Astrocyte of the cerebellum (primary cell): ENCODE measurements at regions not wholly inside any gene's neighbourhood (a gene's known extent, or its start where the extent isn't known, plus 50 kb on each side); places are given as distances from the start of the nearest gene placed in this dataset.

Source experiments
- DNase-seq: peaks from one replicate; pipeline ENCODE4 v3.0.0-alpha.2; 2011; ENCODE audit warnings: low read depth
- H3K4me3 ChIP-seq: 2 replicates; pipeline ENCODE4 v1.5.1; 2011; ENCODE audit warnings: mild to moderate bottlenecking, low read depth, low read length, moderate library complexity
- in situ Hi-C: cut with HindIII; loops from 2 replicates; pipeline ENCODE4 v1.10.0; 2017; ENCODE audit warnings: low sequenced_read_pairs
- TF ChIP-seq, protein P1 (sequence below): IDR thresholded peaks from 2 replicates; pipeline ENCODE4 v1.5.1; 2012; ENCODE audit warnings: low read length, low read depth, moderate library complexity, mild to moderate bottlenecking; ENCODE audit errors: missing control alignments

DNA sequence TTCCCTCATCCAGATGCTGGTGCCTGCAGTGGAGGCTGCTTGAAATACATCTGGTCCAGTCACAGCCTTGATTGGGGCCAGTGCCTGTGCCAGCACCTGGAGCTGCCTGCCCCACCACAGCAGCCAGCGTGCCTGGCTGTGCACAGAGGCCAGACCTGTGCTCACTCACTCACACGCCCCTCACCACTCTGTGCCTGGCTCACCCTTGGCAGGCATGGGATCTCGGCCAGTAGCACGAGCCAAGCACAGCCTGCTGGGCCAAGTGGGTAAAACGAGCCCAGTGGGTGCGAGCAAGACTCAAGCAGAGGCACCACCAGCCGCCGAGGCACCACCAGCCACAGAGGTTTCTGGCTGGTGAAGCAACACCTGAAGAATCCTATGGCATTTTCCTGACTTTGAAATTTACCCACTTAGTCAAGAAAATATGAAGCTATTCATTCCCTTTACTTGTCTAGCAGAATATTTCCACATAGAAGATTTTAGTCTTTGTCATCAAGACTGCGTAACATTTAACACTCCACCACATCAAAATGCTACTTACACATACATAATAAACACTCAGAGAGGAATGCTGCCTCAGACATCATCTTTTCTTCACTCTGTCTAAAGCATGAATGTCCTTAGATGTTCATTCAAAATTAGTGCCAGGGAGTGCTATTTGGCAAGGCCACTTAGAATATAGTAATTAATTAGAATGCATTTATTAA, 424.3 kb upstream of the FAT3 start:
- in situ Hi-C loops = no loop called here
- DNase-seq = no peak
- TF ChIP-seq, protein P1, sequence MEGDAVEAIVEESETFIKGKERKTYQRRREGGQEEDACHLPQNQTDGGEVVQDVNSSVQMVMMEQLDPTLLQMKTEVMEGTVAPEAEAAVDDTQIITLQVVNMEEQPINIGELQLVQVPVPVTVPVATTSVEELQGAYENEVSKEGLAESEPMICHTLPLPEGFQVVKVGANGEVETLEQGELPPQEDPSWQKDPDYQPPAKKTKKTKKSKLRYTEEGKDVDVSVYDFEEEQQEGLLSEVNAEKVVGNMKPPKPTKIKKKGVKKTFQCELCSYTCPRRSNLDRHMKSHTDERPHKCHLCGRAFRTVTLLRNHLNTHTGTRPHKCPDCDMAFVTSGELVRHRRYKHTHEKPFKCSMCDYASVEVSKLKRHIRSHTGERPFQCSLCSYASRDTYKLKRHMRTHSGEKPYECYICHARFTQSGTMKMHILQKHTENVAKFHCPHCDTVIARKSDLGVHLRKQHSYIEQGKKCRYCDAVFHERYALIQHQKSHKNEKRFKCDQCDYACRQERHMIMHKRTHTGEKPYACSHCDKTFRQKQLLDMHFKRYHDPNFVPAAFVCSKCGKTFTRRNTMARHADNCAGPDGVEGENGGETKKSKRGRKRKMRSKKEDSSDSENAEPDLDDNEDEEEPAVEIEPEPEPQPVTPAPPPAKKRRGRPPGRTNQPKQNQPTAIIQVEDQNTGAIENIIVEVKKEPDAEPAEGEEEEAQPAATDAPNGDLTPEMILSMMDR = no peak
- H3K4me3 ChIP-seq = no peak overlapping the region

DNA sequence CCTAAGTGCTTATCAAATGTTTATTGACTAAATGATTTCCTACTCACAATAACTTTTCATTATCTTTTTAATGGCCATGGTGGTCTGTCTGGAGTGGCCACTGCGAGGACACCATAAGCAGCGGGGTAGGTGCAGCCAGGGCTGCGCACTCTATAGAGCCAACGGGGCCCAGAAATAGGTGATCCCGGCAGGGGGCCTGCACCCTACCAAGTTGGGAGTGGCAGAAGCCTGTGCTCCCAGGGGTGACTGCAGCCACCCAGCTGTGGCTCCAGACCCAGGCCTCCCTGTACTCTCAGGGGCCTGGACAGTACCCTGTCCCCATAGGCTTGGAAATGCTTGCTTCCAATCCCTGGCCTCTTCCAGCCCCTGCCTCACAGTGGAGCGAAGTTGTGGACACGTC, 426.4 kb upstream of the FAT3 start:
- no peak overlapping the region for H3K4me3 ChIP-seq
- DNase-seq = no peak
- in situ Hi-C loops = no loop called here
- TF ChIP-seq, protein P1 = no peak

DNA sequence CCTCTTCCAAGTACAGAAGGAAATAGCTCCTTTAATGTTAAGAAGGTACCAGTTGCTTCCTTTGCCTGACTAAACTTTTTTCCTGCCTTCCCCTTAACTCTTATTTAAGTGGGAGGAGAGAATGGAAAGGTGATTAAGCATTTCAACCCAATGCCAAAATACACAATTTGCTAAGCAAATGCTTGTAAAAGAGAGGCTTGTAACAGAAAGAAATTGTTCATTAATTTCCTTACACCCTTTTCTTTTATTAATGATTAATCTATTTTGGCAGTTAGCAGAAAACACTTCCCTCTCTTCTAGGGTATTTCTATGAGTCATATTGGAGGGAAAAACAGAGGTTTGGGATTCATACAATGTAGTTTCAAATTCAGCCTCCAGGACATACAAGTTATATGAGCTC, 427.6 kb upstream of the FAT3 start:
- H3K4me3 ChIP-seq = no peak overlapping the region
- in situ Hi-C loops = no loop called here
- no peak for DNase-seq
- TF ChIP-seq, protein P1 = no peak

DNA sequence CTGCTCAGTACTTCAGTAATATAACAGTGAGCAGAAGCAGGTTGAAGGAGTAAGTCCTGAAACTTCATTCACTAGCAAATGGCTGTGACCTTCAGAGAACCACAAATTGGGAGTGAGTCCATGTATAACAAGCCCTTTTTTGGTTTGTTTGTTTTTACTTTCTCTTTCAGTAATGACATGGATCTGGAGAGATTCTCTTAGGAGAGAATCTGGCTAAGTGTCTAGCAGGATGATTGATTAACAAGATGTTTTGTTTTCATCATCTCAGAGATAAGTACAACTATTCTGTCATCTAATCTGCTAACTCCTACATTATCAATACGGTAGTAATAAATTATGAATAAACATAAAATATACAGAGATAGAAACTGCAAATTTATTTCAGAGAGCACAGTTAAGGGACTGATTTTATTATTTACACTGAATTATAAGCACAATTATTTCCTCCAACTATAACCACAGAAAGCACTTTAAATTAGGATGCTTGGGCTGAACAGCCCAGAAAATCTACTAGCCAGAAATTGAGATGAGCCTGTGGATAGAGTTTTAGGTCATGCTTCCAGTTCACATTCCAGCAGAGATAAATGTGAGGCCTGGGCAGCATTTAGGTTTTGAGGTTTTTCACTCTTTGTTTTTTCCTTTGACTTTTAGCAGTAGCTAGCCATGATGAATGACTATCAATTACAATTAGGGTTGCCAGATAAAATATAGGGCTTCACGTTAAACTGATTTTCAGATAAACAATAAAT, 429.3 kb upstream of the FAT3 start:
- in situ Hi-C loops = no loop called here
- TF ChIP-seq, protein P1 = no peak
- peak; percentile 55 for DNase-seq

DNA sequence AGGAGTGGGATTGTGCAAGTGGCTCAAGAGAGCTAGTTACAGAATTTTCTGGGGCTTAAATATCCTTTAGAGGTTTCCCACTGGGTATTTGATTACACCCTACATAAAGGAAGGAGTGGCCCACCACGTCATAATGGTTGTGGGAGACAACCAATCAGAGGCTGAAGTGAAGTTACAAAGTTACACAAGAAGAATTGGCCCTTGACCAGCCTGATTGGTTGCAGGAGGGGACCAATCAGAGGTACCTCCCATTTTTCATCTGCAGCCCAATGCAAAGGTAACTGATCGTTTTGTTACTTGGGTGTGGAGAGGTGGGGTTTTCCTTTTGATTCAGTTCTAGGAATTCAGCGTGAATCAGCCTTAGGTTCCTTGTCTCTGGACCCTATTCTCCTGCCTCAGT, 430.5 kb upstream of the FAT3 start:
- in situ Hi-C loops = no loop called here
- no peak overlapping the region for H3K4me3 ChIP-seq
- no peak for DNase-seq
- TF ChIP-seq, protein P1 = no peak

More for the DNA sequence above, 429.3 kb upstream of the FAT3 start:
- H3K4me3 ChIP-seq = no peak overlapping the region

DNA sequence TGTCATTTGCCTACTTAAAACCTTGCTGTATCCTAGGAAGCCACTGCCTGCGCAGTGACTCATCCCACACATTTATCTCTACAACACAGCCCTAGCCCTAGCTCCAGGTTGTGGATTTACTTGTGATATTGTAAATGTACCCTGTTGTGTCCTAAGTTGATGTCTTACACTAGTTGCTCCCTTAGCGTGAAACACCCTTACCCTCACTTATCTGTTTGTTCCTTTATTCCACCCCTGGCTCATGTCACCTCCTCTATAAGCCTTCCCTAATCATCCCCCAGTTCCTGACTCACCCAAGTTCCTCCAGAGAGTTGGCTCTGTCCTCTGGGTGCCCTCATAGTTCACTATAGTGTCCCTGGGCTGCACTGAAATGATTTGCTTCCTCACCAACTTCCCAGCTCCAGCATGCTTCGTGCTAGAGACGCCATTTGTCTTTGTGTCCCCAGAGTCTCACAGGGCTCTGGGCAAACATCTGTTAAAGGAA, 431.8 kb upstream of the FAT3 start:
- in situ Hi-C loops = no loop called here
- TF ChIP-seq, protein P1 = no peak
- DNase-seq = no peak
- no peak overlapping the region for H3K4me3 ChIP-seq
